OCI-LY7 (cell line): ENCODE measurements at regions not wholly inside any gene's neighbourhood (a gene's known extent, or its start where the extent isn't known, plus 50 kb on each side); places are given as distances from the start of the nearest gene placed in this dataset.

Source experiments
- CTCF ChIP-seq: fragments of 200-600 bp; sonication (generic); conservative IDR thresholded peaks from 2 replicates; pipeline ENCODE4 v1.5.1; 2014; ENCODE audit warnings: mild to moderate bottlenecking, antibody characterized with exemption, low read length, moderate library complexity, mixed read lengths
- EZH2phosphoT487 ChIP-seq: fragments of 200-600 bp; sonication (generic); IDR thresholded peaks from 2 replicates; pipeline ENCODE4 v1.6.1; 2018; ENCODE audit warnings: low read depth, borderline replicate concordance, mild to moderate bottlenecking, mixed run types, antibody characterized with exemption, low read length, moderate library complexity, mixed read lengths

- TF ChIP-seq CTCF (no peak), EZH2phosphoT487 (no peak)
These were observed 262.3 kb downstream of the NUAK1 start for GRCh38 chr12:105876396-105876927.
